Subcutaneous abdominal adipose tissue (tissue), 5 donors: ENCODE measurements at regions not wholly inside any gene's neighbourhood (a gene's known extent, or its start where the extent isn't known, plus 50 kb on each side); places are given as distances from the start of the nearest gene placed in this dataset.
A peak's percentile ranks its signal among the peaks of the same experiment; 100 is the strongest.

Experiments
- H3K27ac ChIP-seq: one replicate; pipeline ENCODE4 v1.7.0; 2013; ENCODE audit warnings: low read depth, mild to moderate bottlenecking, inconsistent platforms, low read length, moderate library complexity
- H3K27me3 ChIP-seq, 5 donors: one replicate each; pipeline ENCODE4 v1.7.0; 2013; ENCODE audit warnings: low read length in 5 of 5, inconsistent platforms in 1 of 5; ENCODE audit not compliant: control insufficient read depth in 5 of 5, insufficient read depth in 4 of 5
- H3K36me3 ChIP-seq, 5 donors: one replicate each; pipeline ENCODE4 v1.7.0; 2013; ENCODE audit warnings: low read length in 5 of 5; ENCODE audit not compliant: control insufficient read depth in 5 of 5, insufficient read depth in 5 of 5
- H3K4me1 ChIP-seq, 5 donors: one replicate each; pipeline ENCODE4 v1.7.0; 2013; ENCODE audit warnings: low read length in 5 of 5, mild to moderate bottlenecking in 3 of 5, moderate library complexity in 1 of 5; ENCODE audit not compliant: control insufficient read depth in 5 of 5, insufficient read depth in 5 of 5
- H3K4me3 ChIP-seq, 5 donors: one replicate each; pipeline ENCODE4 v1.7.0; 2013; ENCODE audit warnings: low read length in 5 of 5, low read depth in 1 of 5
- H3K9ac ChIP-seq, 5 donors: one replicate each; pipeline ENCODE4 v1.7.0; 2013; ENCODE audit warnings: low read length in 5 of 5, mild to moderate bottlenecking in 4 of 5, moderate library complexity in 3 of 5
- H3K9me3 ChIP-seq, 5 donors: one replicate each; pipeline ENCODE4 v1.7.0; 2013; ENCODE audit warnings: low read length in 5 of 5; ENCODE audit not compliant: control insufficient read depth in 5 of 5
- donor health status: healthy.
- donor health status: healthy.
- donor health status: healthy.
- donor health status: healthy.
- donor health status: healthy.

DNA sequence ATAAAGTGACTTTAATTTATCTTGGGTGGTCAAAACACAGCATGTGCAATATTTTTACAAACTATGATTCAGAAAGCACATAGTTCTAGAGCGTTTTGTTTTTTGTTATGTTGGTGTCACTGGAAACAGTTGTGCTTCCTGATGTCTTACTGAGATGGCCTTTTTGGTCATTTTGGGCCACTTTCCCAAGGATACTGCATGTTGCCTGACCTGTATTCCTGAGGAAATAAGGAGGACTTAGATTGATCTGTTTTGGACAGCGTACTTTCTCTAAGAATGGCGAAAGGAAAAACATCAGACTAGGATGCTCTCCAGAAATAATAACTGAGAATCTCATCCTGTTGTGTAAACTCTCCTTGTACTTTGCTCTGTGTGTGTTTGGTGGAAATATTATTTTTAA, 451.2 kb downstream of the USP25 start:
- H3K4me1 ChIP-seq = peaks cover 0 to 3% (median 0%) of the 10 kb centered on the region in 5 donors
- H3K9me3 ChIP-seq = no peaks in the 10 kb centered on the region
- H3K27ac ChIP-seq = no peak overlapping the region
- no peak overlapping the region for H3K9ac ChIP-seq
- no peak overlapping the region for H3K4me3 ChIP-seq
- H3K36me3 ChIP-seq = no peaks in the 10 kb centered on the region
- H3K27me3 ChIP-seq = no peaks in the 10 kb centered on the region

DNA sequence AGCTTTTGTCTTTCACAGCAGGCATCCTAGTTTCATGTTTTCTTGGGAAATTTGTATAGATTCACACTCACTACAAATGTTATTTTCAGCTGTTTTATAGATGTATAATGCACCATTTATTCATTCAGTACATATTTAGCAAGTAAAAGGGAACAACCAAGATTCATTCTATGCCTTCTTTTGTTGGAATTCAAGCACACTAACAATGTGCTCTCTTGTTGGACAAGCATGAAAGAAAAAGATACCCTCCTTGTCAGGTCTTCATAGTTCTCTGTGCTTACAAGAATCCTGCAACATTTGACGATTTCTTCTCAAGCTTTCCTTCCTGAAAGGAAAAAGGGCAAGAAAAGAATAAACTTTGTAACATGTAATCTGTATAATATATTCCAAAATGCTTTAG, 456.0 kb downstream of the USP25 start:
- H3K36me3 ChIP-seq = no peaks in the 10 kb centered on the region

DNA sequence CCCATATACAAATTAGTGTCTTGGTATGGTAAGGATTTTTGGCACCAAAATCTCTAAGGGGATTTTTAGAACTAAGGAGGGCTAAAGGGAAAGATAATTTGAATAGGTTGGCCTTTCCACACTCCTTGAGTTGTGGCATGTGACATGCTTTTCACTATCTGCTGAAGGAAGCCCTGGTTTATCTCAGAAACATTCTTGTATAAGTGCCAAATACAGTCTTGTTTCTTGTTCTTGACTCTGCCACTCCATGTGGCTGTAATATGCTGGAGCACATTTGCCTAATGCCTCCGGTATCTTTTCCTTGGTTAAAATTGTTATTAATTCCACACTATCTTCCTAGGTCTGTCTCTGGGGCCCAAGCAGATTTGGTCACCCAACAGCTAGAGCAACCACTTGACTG, 457.0 kb downstream of the USP25 start:
- no peak overlapping the region for H3K4me3 ChIP-seq
- H3K9ac ChIP-seq = no peak overlapping the region
- H3K27ac ChIP-seq = no peak overlapping the region
- no peaks in the 10 kb centered on the region for H3K36me3 ChIP-seq
- H3K4me1 ChIP-seq = peaks cover 0 to 6% (median 0%) of the 10 kb centered on the region in 5 donors
- no peaks in the 10 kb centered on the region for H3K27me3 ChIP-seq
- H3K9me3 ChIP-seq = peaks cover 0 to 5% (median 4%) of the 10 kb centered on the region in 5 donors

More for the DNA sequence above, 456.0 kb downstream of the USP25 start:
- H3K4me1 ChIP-seq = peaks cover 0 to 6% (median 0%) of the 10 kb centered on the region in 5 donors
- H3K27ac ChIP-seq = no peak overlapping the region
- peaks cover 0 to 5% (median 4%) of the 10 kb centered on the region in 5 donors for H3K9me3 ChIP-seq
- no peaks in the 10 kb centered on the region for H3K27me3 ChIP-seq
- no peak overlapping the region for H3K4me3 ChIP-seq
- H3K9ac ChIP-seq = no peak overlapping the region

DNA sequence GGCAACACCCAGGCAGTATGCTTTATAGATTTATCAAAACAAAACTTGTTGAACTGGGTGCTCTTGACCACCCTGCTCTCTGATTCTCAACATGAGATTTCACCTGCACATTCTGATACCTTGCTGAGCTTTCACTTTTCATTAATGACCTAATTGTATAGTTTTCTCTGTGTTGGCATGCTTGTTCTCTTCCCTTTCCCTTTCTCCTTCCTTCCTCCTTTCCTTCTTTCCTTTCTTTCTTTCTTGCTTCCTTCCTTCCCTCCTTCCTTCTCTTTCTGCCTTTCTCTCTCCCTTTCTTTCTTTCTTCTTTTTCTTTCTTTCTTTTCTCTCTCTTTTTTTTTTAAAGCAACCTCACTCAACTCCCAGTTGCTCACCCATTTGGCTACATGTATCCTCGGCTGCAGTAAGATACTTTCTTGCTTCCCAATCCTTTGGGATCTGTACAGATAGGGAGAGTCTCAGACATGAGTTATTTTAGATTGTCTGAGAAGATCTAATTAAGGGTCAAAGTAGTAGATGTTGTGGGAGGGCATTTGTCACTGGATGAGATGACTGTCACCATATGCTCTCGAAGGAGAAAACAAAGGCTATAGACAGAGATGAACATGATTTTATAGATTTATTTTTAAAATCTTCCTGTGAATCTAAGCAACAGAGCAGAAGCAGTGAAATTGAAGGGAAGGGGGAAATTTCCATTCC, 458.0 kb downstream of the USP25 start:
- peaks cover 0 to 5% (median 4%) of the 10 kb centered on the region in 5 donors for H3K9me3 ChIP-seq
- H3K4me3 ChIP-seq = no peak overlapping the region
- no peak overlapping the region for H3K27ac ChIP-seq
- H3K36me3 ChIP-seq = no peaks in the 10 kb centered on the region
- H3K9ac ChIP-seq = no peak overlapping the region
- no peaks in the 10 kb centered on the region for H3K27me3 ChIP-seq
- peaks cover 0 to 6% (median 0%) of the 10 kb centered on the region in 5 donors for H3K4me1 ChIP-seq

DNA sequence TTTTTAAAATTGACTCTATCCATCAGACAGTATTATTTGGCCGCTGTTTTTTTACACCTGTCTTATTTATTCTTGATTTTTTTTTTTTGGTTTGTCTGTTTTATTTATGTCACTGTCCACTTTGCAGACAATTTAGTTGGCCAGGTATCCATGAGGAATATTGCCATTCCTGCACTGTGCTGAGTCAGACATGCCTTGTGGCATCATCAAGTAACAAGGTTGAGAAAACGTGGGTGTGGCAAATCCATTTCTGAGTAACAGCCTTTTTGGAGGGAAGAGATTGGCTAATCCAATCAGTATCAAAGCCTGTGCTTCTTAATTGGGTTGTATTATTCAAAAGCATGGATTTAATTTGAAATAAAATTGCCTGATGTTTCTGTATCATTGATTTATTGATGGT, 463.1 kb downstream of the USP25 start:
- peak overlapping the region; percentile 90 for H3K27ac ChIP-seq
- H3K4me1 ChIP-seq = peaks cover 0 to 17% (median 9%) of the 10 kb centered on the region in 5 donors
- H3K27me3 ChIP-seq = no peaks in the 10 kb centered on the region
- H3K9me3 ChIP-seq = peaks cover 0 to 5% (median 4%) of the 10 kb centered on the region in 5 donors
- no peaks in the 10 kb centered on the region for H3K36me3 ChIP-seq
- no peak overlapping the region for H3K9ac ChIP-seq
- H3K4me3 ChIP-seq = no peak overlapping the region

DNA sequence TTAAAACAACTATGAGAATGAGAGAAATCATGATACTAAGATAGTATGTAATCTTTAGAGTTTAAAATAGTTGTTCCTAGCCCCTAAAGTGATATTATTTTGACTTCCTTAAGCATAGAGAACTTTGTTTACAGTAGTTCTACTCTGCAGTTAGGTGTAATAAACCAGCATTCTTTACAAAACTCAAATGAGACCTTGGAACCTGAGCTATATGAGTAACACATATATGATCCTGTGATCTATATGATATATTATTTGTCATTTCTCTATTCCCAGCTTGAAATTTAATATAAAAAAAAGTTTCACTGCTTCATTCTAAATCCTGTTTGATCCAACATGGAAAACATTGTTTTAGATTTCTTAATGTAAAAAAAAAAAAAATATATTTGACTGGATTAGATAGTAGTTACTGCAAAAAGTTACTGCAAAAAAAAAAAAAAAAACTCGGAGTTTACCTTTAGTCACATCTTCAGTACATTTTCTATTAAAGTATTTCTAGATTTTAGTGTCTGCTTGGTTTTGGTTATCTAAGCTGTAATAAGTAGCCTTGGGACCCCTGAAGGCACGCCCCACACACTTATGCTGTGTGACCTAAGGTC, 463.8 kb downstream of the USP25 start:
- Histone ChIP-seq H3K9me3 (peaks cover 0 to 6% (median 4%) of the 10 kb centered on the region in 5 donors), H3K27ac (peak overlapping the region; percentile 90), H3K4me3 (peak overlapping the region; percentile 51 to 70 (median 64)), H3K9ac (peak overlapping the region; percentile 20 to 87 (median 48)), H3K36me3 (no peaks in the 10 kb centered on the region), H3K27me3 (no peaks in the 10 kb centered on the region), H3K4me1 (peaks cover 0 to 17% (median 9%) of the 10 kb centered on the region in 5 donors)

DNA sequence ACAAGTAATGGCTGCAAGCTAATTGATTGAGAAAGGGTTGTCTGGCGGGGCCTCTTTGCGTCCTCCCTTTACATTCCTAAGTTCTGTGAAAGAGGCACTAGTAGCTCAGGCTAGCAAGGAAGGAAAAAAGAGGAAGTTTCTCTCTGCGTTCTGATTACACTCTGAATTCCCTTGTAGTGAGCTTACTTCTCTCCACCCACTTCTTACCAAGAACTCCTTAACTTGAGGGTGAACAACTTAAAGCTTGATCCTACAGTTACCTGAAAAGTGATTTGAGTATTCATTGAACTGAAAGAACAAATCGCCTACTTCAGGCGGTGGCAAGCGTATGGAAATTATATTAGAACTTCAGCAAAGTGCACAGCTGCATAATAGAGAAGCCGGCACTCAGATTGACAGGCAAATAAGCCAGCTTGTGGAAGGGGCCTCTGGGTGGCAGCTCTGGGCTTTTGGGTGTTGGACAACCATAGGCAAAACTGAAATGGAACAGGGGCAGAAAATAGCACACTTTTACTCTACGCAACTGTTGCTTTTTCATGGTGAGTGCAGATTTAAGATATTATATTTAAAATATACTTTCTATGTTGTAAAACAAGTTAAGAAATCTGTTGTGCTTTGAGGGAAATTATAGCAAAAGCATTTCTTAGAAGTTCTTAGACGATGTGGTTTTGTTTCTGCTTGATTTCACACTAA, 464.5 kb downstream of the USP25 start:
- H3K4me3 ChIP-seq = peak overlapping the region; percentile 51 to 70 (median 64)
- H3K27ac ChIP-seq = peak overlapping the region; percentile 90
- peaks cover 0 to 17% (median 10%) of the 10 kb centered on the region in 5 donors for H3K4me1 ChIP-seq
- H3K9ac ChIP-seq = peak overlapping the region; percentile 20 to 87 (median 48)
- no peaks in the 10 kb centered on the region for H3K27me3 ChIP-seq
- no peaks in the 10 kb centered on the region for H3K36me3 ChIP-seq
- peaks cover 0 to 8% (median 5%) of the 10 kb centered on the region in 5 donors for H3K9me3 ChIP-seq

DNA sequence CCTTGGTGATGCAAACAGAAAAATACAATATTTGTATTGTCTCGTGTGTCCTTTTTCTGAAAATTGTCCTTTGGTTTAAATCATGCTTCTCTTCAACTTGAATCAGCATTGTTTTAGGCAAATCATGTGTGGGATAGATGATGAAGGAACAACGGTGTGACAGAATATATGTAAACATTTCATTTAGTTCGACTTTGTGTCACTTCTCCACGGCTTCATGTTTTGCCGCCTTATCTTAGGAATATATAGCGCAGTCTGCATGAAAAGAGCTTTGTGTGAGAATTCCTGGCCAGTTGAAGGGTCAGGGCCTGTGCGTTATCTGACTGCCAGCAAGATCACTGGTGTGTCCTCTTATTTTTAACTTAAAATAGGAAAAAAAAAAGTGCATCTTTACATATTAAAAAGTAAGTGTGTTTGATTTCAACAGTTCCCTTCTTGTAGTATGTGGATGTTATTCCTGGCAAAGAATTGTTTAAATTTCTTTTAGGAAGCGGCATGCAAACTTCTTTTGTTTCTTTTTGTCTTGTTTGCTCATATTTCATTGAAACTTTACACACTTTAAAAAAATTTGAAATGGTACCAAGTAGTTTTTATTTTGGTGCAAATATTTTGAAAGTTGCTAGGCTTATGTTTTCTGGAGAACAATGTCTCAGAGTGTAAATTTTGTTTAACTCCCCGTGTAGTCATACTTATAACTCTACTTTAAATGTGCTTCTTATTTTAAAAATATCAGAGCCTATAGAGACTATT, 465.2 kb downstream of the USP25 start:
- H3K9me3 ChIP-seq = peaks cover 0 to 6% (median 2%) of the 10 kb centered on the region in 5 donors
- peak overlapping the region; percentile 20 to 87 (median 48) for H3K9ac ChIP-seq
- peak overlapping the region; percentile 51 to 70 (median 64) for H3K4me3 ChIP-seq
- peak overlapping the region; percentile 90 for H3K27ac ChIP-seq
- no peaks in the 10 kb centered on the region for H3K27me3 ChIP-seq
- H3K4me1 ChIP-seq = peaks cover 0 to 17% (median 10%) of the 10 kb centered on the region in 5 donors
- H3K36me3 ChIP-seq = no peaks in the 10 kb centered on the region

DNA sequence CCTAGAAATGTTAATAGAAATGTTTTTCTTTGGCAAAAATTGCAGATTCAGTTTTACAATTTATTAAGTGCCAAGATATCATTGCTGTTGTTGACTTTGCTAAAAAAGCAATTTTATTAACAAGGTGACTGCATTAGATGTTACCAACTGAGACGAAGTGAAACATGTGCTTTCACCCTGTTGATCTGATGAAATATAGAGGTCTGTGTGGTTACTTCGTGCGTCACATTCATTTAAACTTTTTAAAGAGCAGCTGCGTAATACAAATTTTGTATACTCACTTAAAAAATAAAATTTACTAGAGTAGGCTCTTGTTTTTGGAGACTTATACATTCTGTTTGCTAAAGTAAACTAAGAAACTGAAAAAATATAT, 465.7 kb downstream of the USP25 start:
- Histone ChIP-seq H3K9me3 (peaks cover 0 to 8% (median 4%) of the 10 kb centered on the region in 5 donors), H3K4me1 (peaks cover 0 to 17% (median 10%) of the 10 kb centered on the region in 5 donors), H3K36me3 (no peaks in the 10 kb centered on the region), H3K27ac (peak overlapping the region; percentile 90), H3K27me3 (no peaks in the 10 kb centered on the region), H3K4me3 (peak overlapping the region; percentile 51 to 70 (median 64)), H3K9ac (peak overlapping the region; percentile 20 to 87 (median 48))
